NB4 (cell line): ENCODE measurements at regions not wholly inside any gene's neighbourhood (a gene's known extent, or its start where the extent isn't known, plus 50 kb on each side); places are given as distances from the start of the nearest gene placed in this dataset.

Experiments
- DNase-seq: peaks from one replicate; pipeline ENCODE4 v3.0.0; 2010; ENCODE audit warnings: low read depth
- H3K4me3 ChIP-seq: one replicate; pipeline ENCODE4 v1.5.1; 2011; ENCODE audit warnings: mild to moderate bottlenecking, low read depth, low read length, moderate library complexity
- MYC ChIP-seq: IDR thresholded peaks from 2 replicates; pipeline ENCODE4 v1.6.1; 2011; ENCODE audit warnings: low read depth, low read length
- POLR2A ChIP-seq: IDR thresholded peaks from 2 replicates; pipeline ENCODE4 v1.6.1; 2011; ENCODE audit warnings: mild to moderate bottlenecking; ENCODE audit not compliant: insufficient read length; ENCODE audit errors: extremely low read depth
- TF ChIP-seq, protein P1 (sequence below): IDR thresholded peaks from 2 replicates; pipeline ENCODE4 v1.6.1; 2011; ENCODE audit warnings: low read depth, low read length
- TF ChIP-seq, protein P2 (sequence below): IDR thresholded peaks from one replicate; pipeline ENCODE4 v1.5.1; 2012; ENCODE audit warnings: low read depth, low read length

DNA sequence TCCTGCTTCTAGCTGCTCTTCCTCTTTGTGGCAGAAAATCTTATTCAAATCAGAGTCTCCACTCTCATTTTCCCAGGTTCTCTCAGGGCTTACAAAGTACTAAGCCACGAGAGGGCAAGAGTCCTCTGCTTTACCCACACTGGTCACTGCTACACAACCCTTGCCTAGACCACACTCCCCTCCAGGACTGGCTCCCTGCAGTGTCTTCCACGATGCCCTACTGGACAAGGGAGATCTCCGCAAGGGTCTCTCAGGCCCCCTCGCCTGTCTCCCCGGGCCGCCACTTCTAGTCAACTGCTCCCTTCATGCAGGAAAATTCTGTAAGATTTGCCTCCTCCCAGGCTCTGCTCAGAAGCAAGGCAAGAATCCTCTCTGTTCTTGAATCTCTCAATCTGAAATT lies 319.6 kb downstream of the RRAGC start:
- no peak for TF ChIP-seq POLR2A
- H3K4me3 ChIP-seq, result no peak overlapping the region
- DNase-seq, result no peak

DNA sequence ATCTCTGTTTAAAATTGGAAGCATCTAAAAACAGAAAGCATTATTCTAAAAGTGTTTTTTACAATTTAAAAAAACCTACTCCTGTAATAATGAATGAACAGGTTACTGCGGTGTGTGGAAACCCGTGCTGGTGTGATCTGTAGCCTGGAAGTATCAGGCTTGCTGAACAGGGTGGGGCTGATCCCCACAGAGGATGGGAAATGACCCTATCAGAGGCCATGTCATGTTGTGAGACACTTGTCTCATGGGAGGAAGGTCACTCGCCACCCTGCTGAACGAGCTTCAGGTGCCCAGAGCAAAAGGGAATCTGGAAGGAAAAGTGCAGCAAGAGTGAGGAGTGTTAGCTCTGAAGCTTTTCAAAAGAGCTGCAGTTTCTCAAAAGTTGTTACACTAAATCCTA lies 320.7 kb downstream of the RRAGC start:
- DNase-seq, result no peak
- no peak overlapping the region for H3K4me3 ChIP-seq
- TF ChIP-seq, protein P1, sequence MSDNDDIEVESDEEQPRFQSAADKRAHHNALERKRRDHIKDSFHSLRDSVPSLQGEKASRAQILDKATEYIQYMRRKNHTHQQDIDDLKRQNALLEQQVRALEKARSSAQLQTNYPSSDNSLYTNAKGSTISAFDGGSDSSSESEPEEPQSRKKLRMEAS, result no peak
- TF ChIP-seq POLR2A, result no peak
- TF ChIP-seq, protein P2, sequence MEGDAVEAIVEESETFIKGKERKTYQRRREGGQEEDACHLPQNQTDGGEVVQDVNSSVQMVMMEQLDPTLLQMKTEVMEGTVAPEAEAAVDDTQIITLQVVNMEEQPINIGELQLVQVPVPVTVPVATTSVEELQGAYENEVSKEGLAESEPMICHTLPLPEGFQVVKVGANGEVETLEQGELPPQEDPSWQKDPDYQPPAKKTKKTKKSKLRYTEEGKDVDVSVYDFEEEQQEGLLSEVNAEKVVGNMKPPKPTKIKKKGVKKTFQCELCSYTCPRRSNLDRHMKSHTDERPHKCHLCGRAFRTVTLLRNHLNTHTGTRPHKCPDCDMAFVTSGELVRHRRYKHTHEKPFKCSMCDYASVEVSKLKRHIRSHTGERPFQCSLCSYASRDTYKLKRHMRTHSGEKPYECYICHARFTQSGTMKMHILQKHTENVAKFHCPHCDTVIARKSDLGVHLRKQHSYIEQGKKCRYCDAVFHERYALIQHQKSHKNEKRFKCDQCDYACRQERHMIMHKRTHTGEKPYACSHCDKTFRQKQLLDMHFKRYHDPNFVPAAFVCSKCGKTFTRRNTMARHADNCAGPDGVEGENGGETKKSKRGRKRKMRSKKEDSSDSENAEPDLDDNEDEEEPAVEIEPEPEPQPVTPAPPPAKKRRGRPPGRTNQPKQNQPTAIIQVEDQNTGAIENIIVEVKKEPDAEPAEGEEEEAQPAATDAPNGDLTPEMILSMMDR, result no peak
- no peak for TF ChIP-seq MYC

DNA sequence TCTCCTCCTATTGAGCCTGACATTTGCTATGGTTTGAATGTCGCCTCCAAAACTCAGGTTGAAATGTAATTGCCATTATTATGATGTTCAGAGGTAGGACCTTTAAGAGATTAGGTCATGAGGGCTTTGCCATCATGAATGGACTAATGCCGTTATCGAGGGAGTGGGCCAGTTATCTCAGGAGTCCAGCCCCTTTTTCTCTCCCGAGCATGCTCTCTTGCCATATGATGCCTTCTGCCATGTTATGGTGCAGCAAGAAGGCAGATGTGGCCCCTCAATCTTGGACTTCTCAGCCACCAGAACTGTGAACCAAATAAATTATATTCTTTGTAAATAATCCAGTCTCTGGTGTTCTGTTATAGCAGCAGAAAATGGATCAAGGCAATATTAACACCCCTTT lies 323.5 kb downstream of the RRAGC start:
- TF ChIP-seq POLR2A (no peak), MYC (no peak)
- TF ChIP-seq, protein P2, result no peak
- TF ChIP-seq, protein P1, result no peak
- DNase-seq, result no peak
- no peak overlapping the region for H3K4me3 ChIP-seq

DNA sequence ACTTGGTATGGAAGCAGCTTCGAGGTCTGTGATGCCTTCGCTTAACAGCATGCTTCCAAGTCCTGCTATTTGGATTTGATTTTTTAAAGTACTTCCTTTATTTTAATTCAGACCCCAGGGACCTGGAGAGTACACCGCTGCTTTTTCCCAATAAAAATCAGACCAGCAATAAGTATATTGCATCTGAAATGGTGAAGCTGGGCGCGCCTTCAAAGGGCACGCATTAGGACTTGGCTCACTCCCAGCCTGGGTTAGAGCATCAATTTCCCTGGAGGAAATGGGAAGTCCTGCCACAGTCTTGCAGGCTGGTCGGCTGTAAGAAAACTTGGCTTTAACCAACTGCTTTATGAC lies 325.1 kb downstream of the RRAGC start:
- no peak for TF ChIP-seq POLR2A
- TF ChIP-seq, protein P2, result no peak
- TF ChIP-seq, protein P1, result no peak
- TF ChIP-seq MYC, result no peak
- DNase-seq, result no peak

DNA sequence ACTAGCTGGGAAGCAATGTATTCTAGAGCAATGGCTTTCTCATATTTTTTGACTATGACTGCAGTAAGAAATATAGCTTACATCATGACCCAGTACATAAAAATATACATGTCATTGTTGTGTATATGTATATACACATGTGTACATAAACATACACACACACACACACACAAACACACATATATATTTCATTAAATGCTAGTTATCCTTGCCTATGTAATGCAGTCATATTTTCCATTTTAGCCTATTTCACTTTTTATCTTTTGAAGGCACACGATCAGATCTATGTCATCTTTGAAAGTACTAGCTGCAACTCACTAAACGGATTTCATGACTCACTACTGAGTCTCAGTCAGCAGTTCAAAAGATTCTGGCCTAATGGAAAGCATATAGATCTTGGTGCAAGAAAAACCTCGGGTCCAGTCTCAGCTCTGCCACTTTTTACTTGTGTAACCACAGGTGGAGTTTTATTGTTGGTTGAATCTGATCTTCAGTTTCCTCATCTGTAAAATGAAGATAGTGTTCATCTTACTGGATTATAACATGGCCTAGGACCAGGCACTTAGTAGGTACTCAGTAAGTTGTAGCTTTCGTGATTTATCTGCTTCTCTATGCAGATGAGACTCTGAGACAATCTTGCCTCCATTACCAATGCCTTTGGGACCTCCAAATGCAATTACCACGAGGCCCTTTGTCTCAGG lies 325.6 kb downstream of the RRAGC start:
- no peak for DNase-seq
- H3K4me3 ChIP-seq, result no peak overlapping the region
- TF ChIP-seq MYC, result no peak
- TF ChIP-seq, protein P2, result no peak
- TF ChIP-seq, protein P1, result no peak
- TF ChIP-seq POLR2A, result no peak

More for the DNA sequence above, 325.1 kb downstream of the RRAGC start:
- no peak overlapping the region for H3K4me3 ChIP-seq

DNA sequence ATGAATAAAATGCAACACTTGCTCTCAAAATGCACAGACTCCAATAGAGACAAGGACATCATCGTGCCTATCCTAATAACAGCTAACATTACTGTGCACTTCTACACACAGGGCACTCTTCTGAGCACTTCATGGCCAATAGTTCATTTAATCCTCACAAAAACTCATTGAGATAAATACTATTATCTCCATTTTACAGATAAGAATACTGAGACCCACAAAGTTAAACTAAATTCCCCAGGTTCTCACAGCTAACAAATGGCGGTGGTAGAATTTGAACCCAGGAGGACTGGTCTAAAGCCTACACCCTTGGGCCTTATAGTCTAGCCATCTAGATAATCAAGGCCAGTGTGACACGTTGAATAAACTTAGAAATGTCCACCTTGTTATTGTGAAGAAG lies 328.6 kb downstream of the RRAGC start:
- DNase-seq, result no peak
- H3K4me3 ChIP-seq, result no peak overlapping the region
- TF ChIP-seq, protein P1, result no peak
- no peak for TF ChIP-seq MYC

DNA sequence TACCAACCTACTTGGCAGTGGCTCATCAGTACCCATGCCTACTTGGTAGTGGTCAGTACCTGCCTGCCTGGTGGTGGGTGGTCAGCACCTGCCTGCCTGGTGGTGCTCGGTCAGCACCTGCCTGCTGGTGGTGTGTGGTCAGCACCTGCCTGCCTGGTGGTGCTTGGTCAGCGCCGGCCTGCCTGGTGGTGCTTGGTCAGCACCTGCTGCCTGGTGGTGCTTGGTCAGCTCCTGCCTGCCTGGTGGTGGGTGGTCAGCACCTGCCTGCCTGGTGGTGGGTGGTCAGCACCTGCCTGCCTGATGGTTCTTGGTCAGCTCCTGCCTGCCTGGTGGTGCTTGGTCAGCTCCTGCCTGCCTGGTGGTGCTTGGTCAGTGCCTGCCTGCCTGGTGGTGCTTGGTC lies 329.6 kb downstream of the RRAGC start:
- no peak for DNase-seq

More for the DNA sequence above, 329.6 kb downstream of the RRAGC start:
- H3K4me3 ChIP-seq, result no peak overlapping the region
- no peak for TF ChIP-seq POLR2A
- TF ChIP-seq, protein P1, result no peak
- TF ChIP-seq, protein P2, result no peak
